ENCODE measurements at regions not wholly inside any gene's neighbourhood (a gene's known extent, or its start where the extent isn't known, plus 50 kb on each side); places are given as distances from the start of the nearest gene placed in this dataset.

- TF ChIP-seq, protein P1, sequence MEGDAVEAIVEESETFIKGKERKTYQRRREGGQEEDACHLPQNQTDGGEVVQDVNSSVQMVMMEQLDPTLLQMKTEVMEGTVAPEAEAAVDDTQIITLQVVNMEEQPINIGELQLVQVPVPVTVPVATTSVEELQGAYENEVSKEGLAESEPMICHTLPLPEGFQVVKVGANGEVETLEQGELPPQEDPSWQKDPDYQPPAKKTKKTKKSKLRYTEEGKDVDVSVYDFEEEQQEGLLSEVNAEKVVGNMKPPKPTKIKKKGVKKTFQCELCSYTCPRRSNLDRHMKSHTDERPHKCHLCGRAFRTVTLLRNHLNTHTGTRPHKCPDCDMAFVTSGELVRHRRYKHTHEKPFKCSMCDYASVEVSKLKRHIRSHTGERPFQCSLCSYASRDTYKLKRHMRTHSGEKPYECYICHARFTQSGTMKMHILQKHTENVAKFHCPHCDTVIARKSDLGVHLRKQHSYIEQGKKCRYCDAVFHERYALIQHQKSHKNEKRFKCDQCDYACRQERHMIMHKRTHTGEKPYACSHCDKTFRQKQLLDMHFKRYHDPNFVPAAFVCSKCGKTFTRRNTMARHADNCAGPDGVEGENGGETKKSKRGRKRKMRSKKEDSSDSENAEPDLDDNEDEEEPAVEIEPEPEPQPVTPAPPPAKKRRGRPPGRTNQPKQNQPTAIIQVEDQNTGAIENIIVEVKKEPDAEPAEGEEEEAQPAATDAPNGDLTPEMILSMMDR (IDR thresholded peaks at IDR 0.05; ENCODE audit: insufficient read depth, low read length, poor library complexity, severe bottlenecking) = no peak
- TF ChIP-seq EZH2phosphoT487 (conservative IDR thresholded peaks at IDR 0.05; ENCODE audit: low read length) = no peak
These were observed 349.6 kb downstream of the ZIC1 start for GRCh38 chr3:147758771-147759170.
